HEK293 (cell line): ENCODE measurements at regions not wholly inside any gene's neighbourhood (a gene's known extent, or its start where the extent isn't known, plus 50 kb on each side); places are given as distances from the start of the nearest gene placed in this dataset.

ENCODE experiments used
- CTCF ChIA-PET: fragments of 350-600 bp; formaldehyde crosslinking; extraction: SDS; loops from one replicate; lab custom pipeline; 2021; ENCODE audit warnings: antibody characterized with exemption; lab: Yijun Ruan, JAX
- POLR2A ChIA-PET: fragments of 300-600 bp; formaldehyde crosslinking; extraction: SDS; loops from one replicate; lab custom pipeline; 2020; ENCODE audit warnings: antibody characterized with exemption, inconsistent platforms; lab: Yijun Ruan, JAX
- H3K27ac ChIP-seq: fragments of 200-500 bp; sonication (Bioruptor generic); 2 replicates; pipeline ENCODE4 v1.5.1; 2014; ENCODE audit warnings: low read depth, low read length, control low read depth, inconsistent platforms; ENCODE audit errors: extremely low read depth
- H3K36me3 ChIP-seq, 2 experiments: fragments of 200-500 bp in 1 of 2; sonication (Bioruptor generic) in 1 of 2; 1 replicate in 1 of 2; 2 replicates in 1 of 2; pipeline ENCODE4 v1.5.1; 2014 to 2017; ENCODE audit warnings: inconsistent platforms in 2 of 2, low read length in 2 of 2; ENCODE audit not compliant: control insufficient read depth in 2 of 2, insufficient read depth in 1 of 2
- H3K4me1 ChIP-seq: fragments of 200-500 bp; sonication (Bioruptor generic); 2 replicates; pipeline ENCODE4 v1.5.1; 2014; ENCODE audit warnings: mild to moderate bottlenecking, low read length, inconsistent platforms; ENCODE audit not compliant: control insufficient read depth, insufficient read depth
- H3K4me3 ChIP-seq: 2 replicates; pipeline ENCODE4 v1.5.1; 2011; ENCODE audit warnings: low read depth, mild to moderate bottlenecking, control low read depth, low read length, moderate library complexity
- H3K9me3 ChIP-seq: fragments of 200-500 bp; sonication (Bioruptor generic); 2 replicates; pipeline ENCODE4 v1.5.1; 2014; ENCODE audit warnings: low read depth, low read length, inconsistent platforms; ENCODE audit not compliant: control insufficient read depth, insufficient read depth
- BCL11B ChIP-seq: fragments of 450-650 bp; formaldehyde crosslinking; IDR thresholded peaks from 2 replicates; pipeline ENCODE4 v1.5.1; 2016; ENCODE audit warnings: low read depth, missing biosample characterization, missing genetic modification characterization
- ZBTB21 ChIP-seq: fragments of 450-650 bp; formaldehyde crosslinking; IDR thresholded peaks from 2 replicates; pipeline ENCODE4 v1.5.1; 2017; ENCODE audit warnings: missing biosample characterization, missing genetic modification characterization

DNA sequence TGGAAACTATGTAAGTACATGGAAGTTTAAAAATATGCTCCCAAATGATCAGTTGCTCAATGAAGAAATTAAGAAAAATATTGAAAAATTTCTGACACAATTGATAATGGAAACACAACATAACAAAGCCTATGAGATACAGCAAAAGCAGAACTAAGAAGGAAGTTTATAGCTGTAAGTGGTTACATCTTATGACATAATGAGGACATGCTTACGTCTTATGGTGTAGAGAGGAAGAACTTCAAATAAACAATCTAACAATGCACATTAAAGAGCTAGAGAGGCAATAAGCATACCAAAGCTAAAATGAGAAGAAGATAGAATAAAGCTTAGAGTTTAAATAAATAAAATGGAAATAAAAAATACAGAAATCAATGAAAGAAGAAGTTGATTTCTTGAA is 50.0 kb upstream of the CEACAM21 start:
- ChIA-PET CTCF (interaction anchor here (0.6 to 1.9 kb wide), 3 partner anchors 16 to 42 kb away, joined by 3 to 11 read pairs (median 6); no protein-coding TSS in a partner anchor), POLR2A (no interaction called here)
- H3K27ac ChIP-seq = no peak overlapping the region
- no peaks in the 10 kb centered on the region; the same call in 1 of the 2 replicates for H3K9me3 ChIP-seq
- H3K4me3 ChIP-seq = no peak overlapping the region
- H3K36me3 ChIP-seq = no peaks in the 10 kb centered on the region
- no peak for TF ChIP-seq BCL11B (tag by site-specific recombination)
- TF ChIP-seq ZBTB21 (tag by site-specific recombination) = peak; percentile 56; the same call in 1 of the 2 replicates
- peaks cover 6% of the 10 kb centered on the region; the same call in 1 of the 2 replicates for H3K4me1 ChIP-seq
